Right ventricle myocardium inferior (tissue), 1 donor: ENCODE measurements at regions not wholly inside any gene's neighbourhood (a gene's known extent, or its start where the extent isn't known, plus 50 kb on each side); places are given as distances from the start of the nearest gene placed in this dataset.
"Not testable (repeated sequence)": the region's sequence is repeated elsewhere in the genome, so short reads cannot be mapped to it uniquely, and the experiment has no call there.

ENCODE experiments used
- ATAC-seq: fragments of 200-7000 bp; cut with Tn5 transposase; one replicate; pipeline ENCODE4 v1.9.1; 2020; ENCODE audit warnings: mild to moderate bottlenecking, moderate library complexity
- DNase-seq: peaks from one replicate; pipeline ENCODE4 v3.0.0; 2021; ENCODE audit errors: missing footprints
- intact Hi-C: fragments of 100-400 bp; cut with DNase I; formaldehyde crosslinking; loops from one replicate; pipeline ENCODE4 v1.11.0; 2022
- donor health status: DM: no; HTN: yes; CAD: no; lungs with severe emphysema.

- intact Hi-C loops, result no loop called here
- no peak for ATAC-seq
- DNase-seq, result no peak
Measured at GRCh38 chr9:755454-756381, 85.8 kb upstream of the DMRT1 start.

- ATAC-seq (peak; percentile 71), DNase-seq (no peak)
- intact Hi-C loops, result loop anchor here (1.0 kb wide), 1 partner anchor 143 kb away; no protein-coding TSS in a partner anchor
Measured at GRCh38 chr9:757246-757881, 84.1 kb upstream of the DMRT1 start.

GRCh38 chr9:758146-758545 lies 83.4 kb upstream of the DMRT1 start:
- no peak for DNase-seq

GRCh38 chr9:759541-759940 lies 82.0 kb upstream of the DMRT1 start:
- ATAC-seq (no peak), DNase-seq (no peak)
- intact Hi-C loops, result no loop called here

More at GRCh38 chr9:758146-758545, 83.4 kb upstream of the DMRT1 start:
- no peak for ATAC-seq
- intact Hi-C loops, result no loop called here

- no peak for ATAC-seq
- no peak for DNase-seq
- intact Hi-C loops, result loop anchor here (5.0 to 10.0 kb wide), 2 partner anchors 215 to 253 kb away; no protein-coding TSS in a partner anchor
Measured at GRCh38 chr9:759983-760736, 81.3 kb upstream of the DMRT1 start.

- peak; percentile 35 for ATAC-seq
Measured at GRCh38 chr9:761176-761792, 80.2 kb upstream of the DMRT1 start.

GRCh38 chr9:761793-762560 lies 79.5 kb upstream of the DMRT1 start:
- intact Hi-C loops, result loop anchor here (5.0 to 10.0 kb wide), 2 partner anchors 217 to 255 kb away; no protein-coding TSS in a partner anchor
- no peak for ATAC-seq
- DNase-seq, result no peak

More at GRCh38 chr9:761176-761792, 80.2 kb upstream of the DMRT1 start:
- intact Hi-C loops, result loop anchor here (5.0 to 10.0 kb wide), 2 partner anchors 216 to 254 kb away; no protein-coding TSS in a partner anchor
- no peak for DNase-seq

GRCh38 chr9:763692-764091 lies 77.8 kb upstream of the DMRT1 start:
- intact Hi-C loops, result loop anchor here (1.0 to 10.0 kb wide), 4 partner anchors 151 to 356 kb away; no protein-coding TSS in a partner anchor
- ATAC-seq (no peak), DNase-seq (no peak)

GRCh38 chr9:764105-764524 lies 77.4 kb upstream of the DMRT1 start:
- intact Hi-C loops, result loop anchor here (1.0 to 10.0 kb wide), 4 partner anchors 151 to 357 kb away; no protein-coding TSS in a partner anchor
- DNase-seq (no peak), ATAC-seq (peak; percentile 95)

GRCh38 chr9:764986-765385 lies 76.5 kb upstream of the DMRT1 start:
- intact Hi-C loops, result loop anchor here (1.0 to 10.0 kb wide), 4 partner anchors 152 to 358 kb away; no protein-coding TSS in a partner anchor
- no peak for DNase-seq
- no peak for ATAC-seq

GRCh38 chr9:767061-767561 lies 74.4 kb upstream of the DMRT1 start:
- intact Hi-C loops, result loop anchor here (10.0 kb wide), 1 partner anchor 222 kb away; no protein-coding TSS in a partner anchor
- DNase-seq, ATAC-seq: not testable (repeated sequence)

GRCh38 chr9:776086-776485 lies 65.4 kb upstream of the DMRT1 start:
- ATAC-seq (no peak), DNase-seq (no peak)
- intact Hi-C loops, result no loop called here

GRCh38 chr9:777978-778377 lies 63.5 kb upstream of the DMRT1 start:
- intact Hi-C loops, result no loop called here
- DNase-seq, result no peak

GRCh38 chr9:784202-784601 lies 57.3 kb upstream of the DMRT1 start:
- intact Hi-C loops, result no loop called here
- DNase-seq, result no peak

More at GRCh38 chr9:777978-778377, 63.5 kb upstream of the DMRT1 start:
- ATAC-seq, result no peak

GRCh38 chr9:784916-785315 lies 56.6 kb upstream of the DMRT1 start:
- DNase-seq, result no peak
- intact Hi-C loops, result no loop called here

More at GRCh38 chr9:784202-784601, 57.3 kb upstream of the DMRT1 start:
- ATAC-seq, result no peak

GRCh38 chr9:785997-786396 lies 55.5 kb upstream of the DMRT1 start:
- intact Hi-C loops, result no loop called here
- DNase-seq, result no peak
- no peak for ATAC-seq

More at GRCh38 chr9:784916-785315, 56.6 kb upstream of the DMRT1 start:
- ATAC-seq, result no peak

- intact Hi-C loops, result no loop called here
- no peak for DNase-seq
- ATAC-seq, result no peak
Measured at GRCh38 chr9:786405-786804, 55.1 kb upstream of the DMRT1 start.
